D341Med (cell line): ENCODE measurements at regions not wholly inside any gene's neighbourhood (a gene's known extent, or its start where the extent isn't known, plus 50 kb on each side); places are given as distances from the start of the nearest gene placed in this dataset.

Experiments used
- DNase-seq: peaks from one replicate; pipeline ENCODE4 v3.0.0; 2012; ENCODE audit warnings: low spot score

DNA sequence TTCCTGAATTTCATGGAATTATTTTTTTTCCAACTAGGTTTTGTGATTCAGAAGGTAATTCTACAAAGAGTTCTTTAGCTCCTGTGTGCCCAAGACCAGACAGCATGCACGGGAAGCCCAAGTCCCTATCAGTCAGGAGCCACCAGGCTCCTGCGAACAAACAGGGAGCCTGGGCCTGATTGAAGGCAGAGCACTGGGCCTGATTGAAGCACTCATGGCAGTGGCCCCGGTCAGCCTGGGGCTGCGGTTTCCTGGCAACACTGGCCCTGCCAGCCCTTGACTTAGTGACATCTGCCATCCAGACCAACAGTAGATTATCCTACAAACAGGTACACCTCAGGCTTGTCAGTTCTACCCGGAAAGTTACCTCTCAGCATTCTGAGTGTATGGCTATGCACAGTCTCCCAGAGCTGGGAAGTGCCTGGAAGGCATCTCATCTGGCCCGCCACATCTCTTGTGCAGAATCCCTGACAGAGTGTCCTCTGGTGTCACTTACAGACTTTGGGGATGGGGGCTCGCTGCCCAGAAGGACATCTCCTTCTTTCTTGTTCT, 133.8 kb downstream of the VEGFA start:
- no peak for DNase-seq

DNA sequence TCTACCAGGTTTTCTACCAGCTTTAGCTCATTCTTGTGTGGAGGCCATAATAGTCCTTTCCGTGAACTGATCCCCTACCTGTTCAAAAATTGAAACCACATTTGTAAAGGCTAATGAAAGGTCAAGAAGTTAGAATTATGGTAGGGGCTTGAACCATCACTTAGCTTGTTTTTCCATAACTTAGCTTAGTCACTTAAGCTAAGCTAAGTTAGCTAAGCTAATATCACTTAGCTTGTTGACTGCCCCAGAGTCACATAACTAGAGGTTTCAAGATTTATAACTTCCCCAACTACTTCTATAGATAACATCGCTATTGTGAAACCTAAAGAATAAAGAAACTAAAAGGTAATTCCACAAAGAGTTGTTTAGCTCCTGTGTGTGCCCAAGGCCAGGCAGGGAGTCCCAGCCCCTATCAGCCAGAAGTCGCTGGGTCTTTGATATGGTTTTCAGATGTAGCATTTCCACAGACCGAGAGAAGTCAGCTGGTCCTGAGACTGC, 131.8 kb downstream of the VEGFA start:
- no peak for DNase-seq

GRCh38 chr6:43900916-43901732, 131.1 kb downstream of the VEGFA start:
- no peak for DNase-seq

- no peak for DNase-seq
These were observed 130.5 kb downstream of the VEGFA start for GRCh38 chr6:43900560-43900915.

GRCh38 chr6:43899830-43900229, 129.8 kb downstream of the VEGFA start:
- no peak for DNase-seq

DNA sequence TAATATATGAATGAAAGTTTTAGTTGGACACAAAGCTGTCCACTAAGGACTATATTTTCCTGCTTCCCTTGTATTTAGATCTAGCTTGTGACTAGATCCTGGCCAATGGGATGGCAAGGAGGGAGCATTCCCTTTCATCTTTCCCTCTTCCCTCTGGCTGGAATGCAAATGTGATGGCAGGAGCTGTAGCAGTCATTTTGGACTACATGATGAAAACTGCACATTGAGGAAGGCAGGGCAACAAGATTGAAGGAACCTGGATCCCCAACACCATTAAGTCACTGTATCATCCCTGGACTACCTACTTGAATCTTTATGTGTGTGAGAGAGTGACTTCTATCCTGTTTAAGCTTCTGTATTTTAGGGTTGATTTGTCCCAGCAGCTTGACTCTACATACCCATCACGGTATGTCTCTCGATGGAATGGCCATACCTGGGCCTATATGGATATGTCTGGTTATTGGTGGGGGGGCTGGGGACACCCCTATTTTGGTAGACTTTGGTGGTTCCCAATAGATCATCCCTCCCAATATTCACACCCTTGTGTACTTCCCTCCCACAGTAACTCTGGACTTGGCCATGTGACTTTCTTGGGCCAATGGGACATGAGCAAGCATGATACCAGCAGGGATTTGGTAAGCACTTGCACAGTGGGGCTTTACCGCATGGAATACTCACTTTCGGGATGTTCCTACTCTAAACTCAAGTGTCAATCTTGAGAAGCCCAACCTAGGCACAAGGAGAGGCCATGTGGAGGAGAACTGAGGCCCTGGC, 128.5 kb downstream of the VEGFA start:
- no peak for DNase-seq

- no peak for DNase-seq
These were observed 127.7 kb downstream of the VEGFA start for GRCh38 chr6:43897571-43898302.

DNA sequence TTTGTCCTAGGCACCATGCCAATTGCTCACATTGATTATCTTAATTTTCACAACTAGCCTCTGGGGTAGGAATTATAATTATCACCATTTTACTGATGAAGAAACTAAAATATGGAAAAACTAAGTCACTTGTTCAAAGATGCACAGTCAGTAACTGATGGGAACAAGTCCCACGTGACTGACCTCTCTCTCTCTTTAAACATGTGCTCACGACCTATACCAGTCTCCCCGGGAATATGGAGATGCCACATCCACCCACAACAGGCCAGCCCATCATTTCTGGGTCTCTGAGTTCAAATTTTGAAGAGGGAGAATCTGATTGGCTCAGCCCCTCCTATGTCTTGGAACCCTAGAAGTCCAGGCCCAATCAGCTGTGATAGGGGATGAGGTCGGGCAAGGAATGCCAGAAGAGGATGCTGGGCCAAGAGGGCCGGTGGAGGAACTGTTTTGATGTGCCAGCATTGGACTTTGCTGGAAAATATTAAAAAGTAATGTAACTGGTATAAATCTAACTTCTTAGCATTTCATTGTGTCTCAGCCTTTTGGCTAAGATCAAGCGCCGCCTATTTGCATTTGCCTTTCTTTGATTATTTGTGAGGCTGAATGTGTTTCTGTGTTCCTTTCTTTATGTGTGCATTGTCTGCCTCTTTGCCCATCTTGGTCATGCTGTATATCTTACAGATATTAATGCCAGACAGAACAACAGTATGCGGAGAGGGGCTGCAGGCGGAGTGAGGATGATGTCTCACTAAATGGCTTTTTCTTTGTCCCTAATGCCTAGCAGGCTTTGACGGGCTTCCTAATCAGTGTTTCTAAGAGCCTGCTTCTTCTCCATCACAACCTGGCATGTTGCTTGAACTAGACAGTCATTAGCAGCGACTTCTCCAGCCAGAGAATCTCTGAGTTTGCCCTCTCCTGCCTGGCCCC, 126.6 kb downstream of the VEGFA start:
- no peak for DNase-seq

- DNase-seq, result no peak
These were observed 125.8 kb downstream of the VEGFA start for GRCh38 chr6:43895656-43896328.

DNA sequence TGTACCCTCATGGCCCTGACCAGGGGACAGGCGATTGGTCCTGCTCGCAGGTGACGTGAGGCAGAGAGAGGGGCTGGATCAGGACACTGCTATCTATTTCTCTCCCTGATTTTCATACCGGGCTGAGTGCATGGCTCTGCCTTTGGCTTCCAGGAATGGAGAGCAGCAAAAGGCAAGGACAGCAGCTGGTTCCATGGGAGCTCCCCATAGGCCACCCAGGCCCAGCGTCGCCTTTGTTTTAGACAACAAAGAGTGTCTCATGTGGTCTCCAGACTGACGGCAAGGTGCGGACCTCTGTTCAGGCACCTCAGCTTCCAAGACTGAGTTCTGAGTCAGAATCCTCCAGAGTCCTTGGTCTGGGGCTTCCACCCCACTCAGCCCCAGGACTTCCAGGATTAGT, 123.1 kb downstream of the VEGFA start:
- no peak for DNase-seq

- DNase-seq, result no peak
These were observed 121.3 kb downstream of the VEGFA start for GRCh38 chr6:43891072-43891870.

DNA sequence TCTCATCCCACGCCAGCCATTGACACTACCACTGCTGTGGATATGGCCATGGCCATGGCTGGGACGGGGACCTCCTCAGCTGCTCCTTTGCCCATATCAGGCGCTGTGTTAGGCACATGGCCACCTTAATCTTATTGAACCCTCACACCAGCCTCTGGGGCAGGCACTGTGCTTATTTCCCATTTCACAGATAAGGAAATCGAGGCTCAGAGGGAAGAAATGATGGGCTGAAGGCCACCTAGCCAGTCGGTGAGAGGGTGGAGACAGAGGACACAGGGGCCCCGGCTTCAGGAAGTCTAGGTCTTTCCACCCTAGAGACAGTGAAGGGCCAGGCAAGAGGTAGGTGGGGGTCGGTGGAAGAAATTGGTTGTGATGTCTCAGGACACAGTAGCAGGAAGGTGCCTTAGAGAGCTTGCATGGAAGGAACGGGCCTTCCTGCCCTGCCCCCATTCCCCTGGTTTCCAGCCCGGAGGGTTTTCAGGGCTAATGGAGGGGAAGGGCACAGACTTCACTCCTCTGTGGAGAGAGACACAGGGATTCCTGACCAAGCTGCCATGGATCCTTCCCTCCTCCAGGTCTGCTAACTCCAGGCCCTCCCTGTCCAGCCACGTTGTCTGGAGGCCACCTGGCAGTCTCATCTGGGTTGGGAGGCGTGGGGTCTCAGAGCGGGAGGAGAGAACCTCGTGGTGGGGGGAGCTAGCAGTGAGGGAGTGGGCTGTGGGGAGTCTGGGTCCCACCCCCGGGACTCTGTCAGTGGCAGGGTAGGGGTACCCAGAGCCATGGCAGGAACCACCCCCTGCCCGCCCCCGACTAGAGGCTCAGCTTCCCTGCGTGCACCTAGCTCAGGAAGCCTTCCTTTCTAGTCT, 120.4 kb downstream of the VEGFA start:
- no peak for DNase-seq

- DNase-seq, result no peak
These were observed 118.1 kb downstream of the VEGFA start for GRCh38 chr6:43887906-43888683.

DNA sequence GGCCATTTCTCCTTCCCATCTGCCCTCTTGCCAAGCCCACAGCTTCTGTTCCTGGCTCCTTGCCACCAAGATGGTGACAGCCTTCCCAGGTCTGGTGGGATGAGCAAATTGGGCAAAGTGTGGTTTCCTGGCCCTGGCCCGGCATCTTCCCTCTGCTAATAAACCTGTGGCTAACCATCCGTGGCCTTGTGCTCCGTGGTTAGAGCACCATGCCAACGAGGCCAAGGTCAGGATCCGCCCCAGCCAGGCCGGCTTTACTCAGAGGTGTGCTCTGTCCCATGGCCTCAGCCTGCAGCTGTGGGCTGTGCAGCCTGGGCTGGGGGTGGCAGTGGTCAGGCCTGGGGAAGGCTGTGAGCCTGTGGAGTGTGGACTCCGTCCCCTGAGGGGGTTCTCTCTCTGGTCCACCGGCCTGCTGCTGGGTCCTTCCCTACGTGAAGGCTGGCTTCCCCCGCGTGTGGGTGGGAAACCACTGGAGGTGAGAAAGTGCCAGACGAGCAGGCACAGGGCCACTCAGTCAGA, 117.4 kb downstream of the VEGFA start:
- no peak for DNase-seq

DNA sequence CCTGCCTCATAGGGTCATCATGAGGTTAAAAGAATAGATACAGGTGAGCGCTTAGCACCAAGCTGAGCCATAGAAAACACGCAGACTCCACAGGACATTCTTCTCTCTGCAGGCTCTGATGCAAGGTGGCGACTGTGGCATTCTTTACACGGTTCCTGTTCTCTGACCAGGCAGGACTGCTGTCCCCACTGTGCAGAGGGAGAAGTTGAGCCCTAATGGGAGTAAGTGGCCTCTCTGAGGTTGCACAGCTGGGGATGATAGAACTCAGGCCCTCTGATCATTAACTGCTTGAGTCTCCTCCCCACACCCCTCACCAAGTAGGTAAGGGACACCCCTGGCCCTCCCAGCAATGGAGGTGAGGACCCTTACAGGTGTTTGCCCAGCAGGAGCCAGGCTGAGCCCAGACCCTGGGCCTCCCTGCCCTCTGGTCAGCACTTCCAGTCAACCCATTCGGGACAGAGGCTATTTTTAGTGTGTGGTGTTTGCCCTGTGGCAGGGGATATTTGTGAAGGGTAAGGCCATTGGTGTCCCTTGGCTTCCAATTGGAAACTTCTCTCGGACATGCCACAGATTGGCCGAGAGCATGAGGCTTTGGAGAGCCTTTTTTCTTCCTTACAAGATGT, 116.8 kb downstream of the VEGFA start:
- DNase-seq, result no peak

GRCh38 chr6:43886067-43886461, 116.1 kb downstream of the VEGFA start:
- DNase-seq, result no peak

- DNase-seq, result peak; percentile 52
These were observed 115.5 kb downstream of the VEGFA start for GRCh38 chr6:43885399-43886066.
